HL-60 (cell line): ENCODE measurements at regions not wholly inside any gene's neighbourhood (a gene's known extent, or its start where the extent isn't known, plus 50 kb on each side); places are given as distances from the start of the nearest gene placed in this dataset.

Experiments used
- DNase-seq, 2 experiments: peaks; one replicate each; pipeline ENCODE4 v3.0.0-alpha.2; 2010 to 2020; ENCODE audit warnings: low read depth in 1 of 2, low spot score in 1 of 2
- H3K27ac ChIP-seq: fragments of 250-450 bp; sonication (Bioruptor Pico); replicated peaks from 2 replicates; pipeline ENCODE4 v1.5.1; 2020; ENCODE audit warnings: mild to moderate bottlenecking, moderate library complexity
- H3K27me3 ChIP-seq: fragments of 250-450 bp; sonication (Bioruptor Pico); 2 replicates; pipeline ENCODE4 v1.5.1; 2021; ENCODE audit warnings: mild to moderate bottlenecking, moderate library complexity; ENCODE audit not compliant: insufficient read depth, poor library complexity, severe bottlenecking
- H3K4me3 ChIP-seq: replicated peaks from 2 replicates; pipeline ENCODE4 v1.5.1; 2011; ENCODE audit warnings: mild to moderate bottlenecking, control low read depth, low read length; ENCODE audit not compliant: insufficient read depth
- CTCF ChIP-seq: IDR thresholded peaks from one replicate; pipeline ENCODE4 v1.5.1; 2011; ENCODE audit warnings: low read length, control low read depth, inconsistent platforms; ENCODE audit not compliant: insufficient read depth
- GABPA ChIP-seq: IDR thresholded peaks from 2 replicates; pipeline ENCODE4 v1.6.1; 2012; ENCODE audit warnings: low read depth
- POLR2AphosphoS5 ChIP-seq: IDR thresholded peaks from 2 replicates; pipeline ENCODE4 v1.6.1; 2012; ENCODE audit warnings: low read depth
- REST ChIP-seq: IDR thresholded peaks from 2 replicates; pipeline ENCODE4 v1.6.1; 2012; ENCODE audit warnings: low read depth; ENCODE audit not compliant: insufficient replicate concordance
- SPI1 ChIP-seq: IDR thresholded peaks from 2 replicates; pipeline ENCODE4 v1.6.1; 2012; ENCODE audit warnings: low read depth, mild to moderate bottlenecking, borderline replicate concordance

- Histone ChIP-seq H3K27ac (no peak overlapping the region), H3K27me3 (no peaks in the 10 kb centered on the region), H3K4me3 (no peak overlapping the region)
- no peak for TF ChIP-seq GABPA
- no peak for DNase-seq
These were observed 105.1 kb upstream of the SORCS1 start for GRCh38 chr10:107269626-107270025.

GRCh38 chr10:107264742-107265141, 100.2 kb upstream of the SORCS1 start:
- DNase-seq, result no peak
- TF ChIP-seq CTCF, result no peak
- TF ChIP-seq POLR2AphosphoS5, result no peak
- TF ChIP-seq GABPA, result no peak
- TF ChIP-seq REST, result no peak
- TF ChIP-seq SPI1, result no peak
- Histone ChIP-seq H3K27me3 (no peaks in the 10 kb centered on the region), H3K4me3 (no peak overlapping the region), H3K27ac (no peak overlapping the region)

GRCh38 chr10:107244122-107244521, 79.6 kb upstream of the SORCS1 start:
- Histone ChIP-seq H3K4me3 (no peak overlapping the region), H3K27me3 (peaks cover 2% of the 10 kb centered on the region), H3K27ac (no peak overlapping the region)
- TF ChIP-seq SPI1 (no peak), POLR2AphosphoS5 (no peak), GABPA (no peak), REST (no peak), CTCF (no peak)
- no peak for DNase-seq

- no peak overlapping the region for H3K27ac ChIP-seq
- H3K27me3 ChIP-seq, result no peaks in the 10 kb centered on the region
- no peak for DNase-seq
- TF ChIP-seq GABPA (no peak), SPI1 (no peak), REST (no peak), POLR2AphosphoS5 (no peak), CTCF (no peak)
- H3K4me3 ChIP-seq, result no peak overlapping the region
These were observed 73.8 kb upstream of the SORCS1 start for GRCh38 chr10:107238275-107238674.
